Caco-2 (cell line): ENCODE measurements at regions not wholly inside any gene's neighbourhood (a gene's known extent, or its start where the extent isn't known, plus 50 kb on each side); places are given as distances from the start of the nearest gene placed in this dataset.

Experiments
- BruUV-seq: library from RNA; stranded (reverse); fragments of 400-500 nt; replicated peaks from 2 replicates; lab custom pipeline; 2021; lab: Mats Ljungman, UMichigan
- CTCF ChIA-PET: fragments of 300-600 bp; sonication (Branson Sonifier 250); formaldehyde crosslinking; loops from one replicate; lab custom pipeline; 2022; ENCODE audit warnings: antibody characterized with exemption; lab: Charles Lee
- POLR2A ChIA-PET: fragments of 300-600 bp; sonication (Branson Sonifier 250); formaldehyde crosslinking; loops from one replicate; lab custom pipeline; 2022; ENCODE audit warnings: antibody characterized with exemption; lab: Charles Lee
- DNase-seq, 2 experiments: peaks; one replicate each; pipeline versions ENCODE4 v3.0.0 to v3.0.0-alpha.2; 2020 to 2022
- H3K27me3 ChIP-seq: replicated peaks from 2 replicates; pipeline ENCODE4 v1.6.0; 2011; ENCODE audit warnings: low read length; ENCODE audit not compliant: control insufficient read depth, insufficient read depth
- H3K36me3 ChIP-seq: 2 replicates; pipeline ENCODE4 v1.5.1; 2011; ENCODE audit warnings: low read length; ENCODE audit not compliant: control insufficient read depth, insufficient read depth
- H3K4me1 ChIP-seq: fragments of 250-450 bp; sonication (Bioruptor Pico); 2 replicates; pipeline ENCODE4 v1.5.1; 2020; ENCODE audit warnings: mild to moderate bottlenecking
- H3K4me3 ChIP-seq: 2 replicates; pipeline ENCODE4 v1.5.1; 2011; ENCODE audit warnings: low read depth, mild to moderate bottlenecking, control low read depth, low read length
- H3K9me3 ChIP-seq: fragments of 250-450 bp; sonication (Bioruptor Pico); 2 replicates; pipeline ENCODE4 v1.5.1; 2020; ENCODE audit warnings: mild to moderate bottlenecking, moderate library complexity
- H3K27ac Mint-ChIP-seq: one replicate; pipeline ENCODE4 v1.8.0; 2022; ENCODE audit warnings: mixed read lengths; ENCODE audit not compliant: unreplicated experiment
- H3K27me3 Mint-ChIP-seq: one replicate; pipeline ENCODE4 v1.8.0; 2022; ENCODE audit warnings: mixed read lengths; ENCODE audit not compliant: insufficient read depth, unreplicated experiment
- H3K36me3 Mint-ChIP-seq: one replicate; pipeline ENCODE4 v1.8.0; 2022; ENCODE audit warnings: mild to moderate bottlenecking, mixed read lengths; ENCODE audit not compliant: insufficient read depth, unreplicated experiment
- H3K4me1 Mint-ChIP-seq: one replicate; pipeline ENCODE4 v1.8.0; 2022; ENCODE audit warnings: low read depth, mixed read lengths; ENCODE audit not compliant: unreplicated experiment
- H3K4me3 Mint-ChIP-seq: one replicate; pipeline ENCODE4 v1.8.0; 2022; ENCODE audit warnings: mild to moderate bottlenecking, moderate library complexity, mixed read lengths; ENCODE audit not compliant: unreplicated experiment
- H3K9me3 Mint-ChIP-seq: one replicate; pipeline ENCODE4 v1.8.0; 2022; ENCODE audit warnings: mixed read lengths; ENCODE audit not compliant: unreplicated experiment
- CTCF ChIP-seq, 2 experiments: fragments of 200-600 bp in 1 of 2; IDR thresholded peaks; 1 replicate in 1 of 2; 2 replicates in 1 of 2; pipeline versions ENCODE4 v1.5.1 to v1.8.0; 2011 to 2022; ENCODE audit warnings: antibody characterized with exemption in 1 of 2, control low read depth in 1 of 2, inconsistent platforms in 1 of 2, low read depth in 1 of 2, low read length in 1 of 2, mild to moderate bottlenecking in 1 of 2, moderate library complexity in 1 of 2; ENCODE audit not compliant: insufficient read depth in 1 of 2, severe bottlenecking in 1 of 2, unreplicated experiment in 1 of 2
- intact Hi-C: fragments of 100-400 bp; cut with micrococcal nuclease; formaldehyde crosslinking; loops from one replicate; pipeline ENCODE4 v1.10.0; 2022; ENCODE audit not compliant: unreplicated experiment

- no peak for DNase-seq
- no TSS peak for BruUV-seq
- no peaks in the 10 kb centered on the region for H3K27me3 ChIP-seq
- H3K4me3 ChIP-seq, result no peak overlapping the region
- H3K4me1 ChIP-seq, result no peaks in the 10 kb centered on the region
- H3K9me3 ChIP-seq, result peaks cover 5% of the 10 kb centered on the region; the same call in 1 of the 2 replicates
- ChIA-PET POLR2A (no interaction called here), CTCF (no interaction called here)
- H3K27me3 Mint-ChIP-seq, result peaks cover 4% of the 10 kb centered on the region
- peaks cover 5% of the 10 kb centered on the region for H3K36me3 Mint-ChIP-seq
- intact Hi-C loops, result no loop called here
- TF ChIP-seq CTCF (IDR thresholded peaks at IDR 0.05; ENCODE audit: insufficient read depth in 1 of 2, low read depth in 1 of 2, low read length in 1 of 2, severe bottlenecking in 1 of 2, unreplicated experiment in 1 of 2), result no peak
- no peak overlapping the region for H3K4me3 Mint-ChIP-seq
- no peaks in the 10 kb centered on the region for H3K4me1 Mint-ChIP-seq
- H3K36me3 ChIP-seq, result no peaks in the 10 kb centered on the region
- H3K9me3 Mint-ChIP-seq, result no peaks in the 10 kb centered on the region
- no peak overlapping the region for H3K27ac Mint-ChIP-seq
Observed at GRCh38 chr20:24830649-24831048, 118.4 kb upstream of the CST7 start.

GRCh38 chr20:24831232-24831631 lies 117.8 kb upstream of the CST7 start:
- peaks cover 4% of the 10 kb centered on the region for H3K27me3 Mint-ChIP-seq
- CTCF ChIA-PET, result no interaction called here
- no TSS peak for BruUV-seq
- Histone ChIP-seq H3K4me3 (no peak overlapping the region), H3K4me1 (no peaks in the 10 kb centered on the region), H3K36me3 (no peaks in the 10 kb centered on the region), H3K27me3 (no peaks in the 10 kb centered on the region; the same call in 1 of the 2 replicates), H3K9me3 (peaks cover 5% of the 10 kb centered on the region; the same call in 1 of the 2 replicates)
- no peaks in the 10 kb centered on the region for H3K9me3 Mint-ChIP-seq
- intact Hi-C loops, result no loop called here
- H3K4me1 Mint-ChIP-seq, result no peaks in the 10 kb centered on the region
- no peak overlapping the region for H3K4me3 Mint-ChIP-seq
- POLR2A ChIA-PET, result no interaction called here
- H3K36me3 Mint-ChIP-seq, result peaks cover 5% of the 10 kb centered on the region
- no peak for DNase-seq
- TF ChIP-seq CTCF (IDR thresholded peaks at IDR 0.05; ENCODE audit: insufficient read depth in 1 of 2, low read depth in 1 of 2, low read length in 1 of 2, severe bottlenecking in 1 of 2, unreplicated experiment in 1 of 2), result no peak
- H3K27ac Mint-ChIP-seq, result no peak overlapping the region

- H3K36me3 Mint-ChIP-seq, result peaks cover 5% of the 10 kb centered on the region
- BruUV-seq, result no TSS peak
Observed at GRCh38 chr20:24832518-24832917, 116.6 kb upstream of the CST7 start.

More at GRCh38 chr20:24832518-24832917, 116.6 kb upstream of the CST7 start:
- H3K4me3 ChIP-seq, result no peak overlapping the region
- no peak for DNase-seq
- H3K9me3 ChIP-seq, result peaks cover 5% of the 10 kb centered on the region; the same call in 1 of the 2 replicates
- no peak for TF ChIP-seq CTCF (IDR thresholded peaks at IDR 0.05; ENCODE audit: insufficient read depth in 1 of 2, low read depth in 1 of 2, low read length in 1 of 2, severe bottlenecking in 1 of 2, unreplicated experiment in 1 of 2)
- POLR2A ChIA-PET, result no interaction called here
- H3K36me3 ChIP-seq, result no peaks in the 10 kb centered on the region
- no peak overlapping the region for H3K27ac Mint-ChIP-seq
- H3K27me3 Mint-ChIP-seq, result peaks cover 4% of the 10 kb centered on the region
- peaks cover 1% of the 10 kb centered on the region for H3K27me3 ChIP-seq
- CTCF ChIA-PET, result no interaction called here
- no peak overlapping the region for H3K4me3 Mint-ChIP-seq
- no peaks in the 10 kb centered on the region for H3K4me1 ChIP-seq
- no peaks in the 10 kb centered on the region for H3K9me3 Mint-ChIP-seq
- intact Hi-C loops, result no loop called here
- no peaks in the 10 kb centered on the region for H3K4me1 Mint-ChIP-seq
